ENCODE measurements at regions not wholly inside any gene's neighbourhood (a gene's known extent, or its start where the extent isn't known, plus 50 kb on each side); places are given as distances from the start of the nearest gene placed in this dataset.

GRCh38 chr1:95723346-95723745, 489.3 kb downstream of the RWDD3 start:
- TF ChIP-seq CTCF (IDR thresholded peaks at IDR 0.05) (no peak), POLR2A (IDR thresholded peaks at IDR 0.05) (no peak), EP300 (IDR thresholded peaks at IDR 0.05) (no peak)
